Omental fat pad (tissue), 3 donors: ENCODE measurements at regions not wholly inside any gene's neighbourhood (a gene's known extent, or its start where the extent isn't known, plus 50 kb on each side); places are given as distances from the start of the nearest gene placed in this dataset.
"Not testable (repeated sequence)": the region's sequence is repeated elsewhere in the genome, so short reads cannot be mapped to it uniquely, and the experiment has no call there.

Source experiments
- ATAC-seq: fragments of 150-250 bp; one replicate; pipeline ENCODE4 v1.9.1; 2016; ENCODE audit warnings: mild to moderate bottlenecking, moderate library complexity; ENCODE audit not compliant: low FRiP score
- DNase-seq: peaks from one replicate; pipeline ENCODE4 v3.0.0-alpha.2; 2019; ENCODE audit warnings: low spot score
- CTCF ChIP-seq, 3 donors: fragments of 450-650 bp; IDR thresholded peaks; one replicate each; pipeline ENCODE4 v1.5.1; 2016 to 2017; ENCODE audit warnings: antibody characterized with exemption in 3 of 3, mild to moderate bottlenecking in 3 of 3, moderate library complexity in 2 of 3

GRCh38 chrX:2640436-2641150 lies 50.5 kb upstream of the CD99 start:
- TF ChIP-seq CTCF (IDR thresholded peaks at IDR 0.05), result no peak
- DNase-seq, result no peak
- ATAC-seq, result no peak

GRCh38 chrX:2638279-2638678 lies 52.8 kb upstream of the CD99 start:
- no peak for TF ChIP-seq CTCF (IDR thresholded peaks at IDR 0.05)
- ATAC-seq, result no peak

GRCh38 chrX:2635342-2635741 lies 55.8 kb upstream of the CD99 start:
- no peak for TF ChIP-seq CTCF (IDR thresholded peaks at IDR 0.05)
- DNase-seq, result no peak
- ATAC-seq, result no peak

More at GRCh38 chrX:2638279-2638678, 52.8 kb upstream of the CD99 start:
- no peak for DNase-seq

- no peak for ATAC-seq
- TF ChIP-seq CTCF (IDR thresholded peaks at IDR 0.05), result no peak
- no peak for DNase-seq
Observed at GRCh38 chrX:2632533-2633504, 58.3 kb upstream of the CD99 start.

GRCh38 chrX:2631743-2632532 lies 59.2 kb upstream of the CD99 start:
- TF ChIP-seq CTCF (IDR thresholded peaks at IDR 0.05), result no peak
- no peak for DNase-seq
- ATAC-seq, result no peak

- DNase-seq, ATAC-seq: not testable (repeated sequence)
Observed at GRCh38 chrX:2630935-2631742, 60.0 kb upstream of the CD99 start.

- DNase-seq, ATAC-seq: not testable (repeated sequence)
Observed at GRCh38 chrX:2630008-2630934, 60.8 kb upstream of the CD99 start.
